ENCODE measurements at regions not wholly inside any gene's neighbourhood (a gene's known extent, or its start where the extent isn't known, plus 50 kb on each side); places are given as distances from the start of the nearest gene placed in this dataset.
A peak's percentile ranks its signal among the peaks of the same experiment; 100 is the strongest.
"Not testable (repeated sequence)": the region's sequence is repeated elsewhere in the genome, so short reads cannot be mapped to it uniquely, and the experiment has no call there.

DNA sequence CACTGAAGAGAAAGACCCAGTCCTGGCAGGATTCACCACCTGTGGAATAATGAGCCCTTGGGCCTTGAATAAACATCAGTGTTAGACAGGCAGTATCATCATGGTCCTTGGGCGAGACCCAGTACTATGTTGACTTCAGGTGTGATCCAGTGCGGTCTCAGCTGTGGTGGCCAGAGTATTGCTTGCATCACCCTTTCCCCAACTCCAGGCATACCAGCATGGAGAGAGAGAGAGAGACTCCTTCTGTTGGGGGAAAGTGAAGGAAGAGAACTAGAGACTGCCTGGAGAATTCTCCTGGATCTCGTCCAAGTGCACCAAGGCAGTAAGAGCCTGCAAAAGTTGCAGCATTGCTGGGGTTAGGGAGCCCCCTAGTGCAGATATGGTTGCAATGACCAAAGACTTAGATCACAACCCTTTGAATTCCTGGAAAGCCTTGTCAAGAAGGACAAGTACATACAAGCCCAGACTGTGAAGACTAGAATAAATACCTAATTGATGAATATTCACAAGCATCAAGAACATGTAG lies 61.1 kb upstream of the VAMP7 start:
- DNase-seq = peak; percentile 10

DNA sequence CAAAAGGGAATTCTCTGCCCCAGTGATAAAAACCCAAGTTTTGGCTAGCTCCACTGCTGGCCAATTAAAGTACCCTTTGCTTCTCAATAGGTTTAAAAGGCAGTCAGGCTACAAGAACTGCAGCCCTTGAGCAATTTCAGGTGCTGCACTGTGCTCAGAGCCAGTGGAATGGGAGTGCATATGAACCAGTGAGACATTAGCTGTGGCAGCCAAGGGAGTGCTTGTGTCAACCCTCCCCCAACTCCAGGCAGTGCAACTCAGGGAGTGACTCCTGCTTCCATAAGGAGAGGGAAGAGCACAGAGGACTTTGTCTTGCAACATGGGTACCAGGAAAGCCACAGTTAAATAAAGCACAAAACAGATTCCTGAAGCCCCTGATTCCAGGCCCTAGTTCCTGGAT lies 61.6 kb upstream of the VAMP7 start:
- no peak for DNase-seq

DNA sequence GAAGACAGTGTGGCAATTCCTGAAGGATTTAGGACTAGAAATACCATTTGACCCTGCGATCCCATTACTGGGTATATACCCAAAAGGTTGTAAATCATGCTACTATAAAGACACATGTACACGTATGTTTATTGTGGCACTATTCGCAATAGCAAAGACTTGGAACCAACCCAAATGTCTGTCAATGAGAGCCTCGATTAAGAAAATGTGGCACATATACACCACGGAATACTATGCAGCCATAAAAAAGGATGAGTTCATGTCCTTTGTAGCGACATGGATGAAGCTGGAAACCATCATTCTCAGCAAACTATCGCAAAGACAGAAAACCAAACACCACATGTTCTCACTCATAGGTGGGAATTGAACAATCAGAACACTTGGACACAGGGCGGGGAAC lies 66.8 kb upstream of the VAMP7 start:
- DNase-seq = not testable (repeated sequence)

DNA sequence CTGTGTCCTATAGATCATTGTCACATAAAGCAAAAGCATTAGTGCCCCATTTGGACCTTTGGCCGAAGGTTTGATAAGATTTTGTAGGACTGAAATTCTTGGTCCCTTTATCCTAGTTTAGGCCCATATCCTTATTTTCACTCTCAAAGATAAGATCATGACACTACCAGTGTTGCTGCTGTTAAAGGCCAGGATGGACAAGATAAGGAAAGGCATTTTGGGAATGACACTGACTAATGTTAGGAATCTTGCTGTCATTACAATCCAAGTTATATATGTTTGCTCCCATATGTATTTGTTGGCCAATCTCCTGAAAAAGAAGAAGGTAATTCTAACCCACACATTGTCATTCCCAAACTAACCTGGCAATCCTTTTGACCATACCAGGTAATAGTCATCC lies 101.3 kb upstream of the VAMP7 start:
- DNase-seq = no peak

DNA sequence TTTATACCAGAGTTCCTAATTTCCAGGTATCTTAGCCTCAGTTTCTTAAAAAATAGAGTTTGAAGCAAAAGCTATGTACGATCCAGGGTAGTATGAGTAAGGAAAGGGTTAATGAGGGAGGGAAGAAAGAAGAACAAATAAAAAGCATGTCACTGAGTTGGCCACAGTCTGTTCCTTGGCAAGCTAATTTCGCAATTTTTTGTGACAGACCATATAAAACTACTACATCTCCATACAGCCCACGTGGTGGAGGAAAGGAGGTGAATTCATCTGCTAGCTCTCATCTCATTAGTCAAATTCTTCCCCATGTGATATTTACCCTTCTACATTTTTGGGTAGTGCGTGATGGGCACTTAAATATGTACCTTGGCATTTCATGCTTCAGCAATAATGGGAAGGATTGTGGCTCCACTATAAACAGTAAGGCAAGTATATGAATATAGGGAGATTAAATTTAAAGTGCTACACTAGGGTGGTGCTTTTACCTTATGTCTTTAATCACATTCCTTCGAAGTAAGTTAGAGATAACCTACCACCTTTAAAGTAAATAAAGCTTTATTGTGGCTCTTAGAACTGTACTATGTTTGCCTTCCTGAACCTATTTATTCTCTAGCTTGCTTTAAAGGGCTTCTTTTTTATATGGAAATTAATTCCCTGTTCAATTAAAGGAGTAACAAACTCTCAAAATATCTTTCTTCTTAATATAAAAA lies 102.1 kb upstream of the VAMP7 start:
- no peak for DNase-seq

DNA sequence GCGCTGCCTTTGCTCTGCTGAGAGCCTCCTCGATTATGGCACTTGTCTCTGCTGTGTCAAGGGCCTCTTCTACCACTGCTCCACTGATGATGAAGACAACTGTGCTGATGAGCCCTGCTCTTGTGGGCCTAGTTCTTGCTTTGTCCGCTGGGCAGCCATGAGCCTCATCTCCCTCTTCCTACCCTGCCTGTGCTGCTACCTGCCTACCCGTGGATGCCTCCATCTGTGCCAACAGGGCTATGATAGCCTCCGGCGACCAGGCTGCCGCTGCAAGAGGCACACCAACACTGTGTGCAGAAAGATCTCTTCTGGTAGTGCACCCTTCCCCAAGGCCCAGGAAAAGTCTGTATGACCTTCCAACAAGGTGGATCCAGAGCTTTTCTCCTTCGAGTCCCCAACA lies 106.8 kb upstream of the VAMP7 start:
- DNase-seq = no peak

DNA sequence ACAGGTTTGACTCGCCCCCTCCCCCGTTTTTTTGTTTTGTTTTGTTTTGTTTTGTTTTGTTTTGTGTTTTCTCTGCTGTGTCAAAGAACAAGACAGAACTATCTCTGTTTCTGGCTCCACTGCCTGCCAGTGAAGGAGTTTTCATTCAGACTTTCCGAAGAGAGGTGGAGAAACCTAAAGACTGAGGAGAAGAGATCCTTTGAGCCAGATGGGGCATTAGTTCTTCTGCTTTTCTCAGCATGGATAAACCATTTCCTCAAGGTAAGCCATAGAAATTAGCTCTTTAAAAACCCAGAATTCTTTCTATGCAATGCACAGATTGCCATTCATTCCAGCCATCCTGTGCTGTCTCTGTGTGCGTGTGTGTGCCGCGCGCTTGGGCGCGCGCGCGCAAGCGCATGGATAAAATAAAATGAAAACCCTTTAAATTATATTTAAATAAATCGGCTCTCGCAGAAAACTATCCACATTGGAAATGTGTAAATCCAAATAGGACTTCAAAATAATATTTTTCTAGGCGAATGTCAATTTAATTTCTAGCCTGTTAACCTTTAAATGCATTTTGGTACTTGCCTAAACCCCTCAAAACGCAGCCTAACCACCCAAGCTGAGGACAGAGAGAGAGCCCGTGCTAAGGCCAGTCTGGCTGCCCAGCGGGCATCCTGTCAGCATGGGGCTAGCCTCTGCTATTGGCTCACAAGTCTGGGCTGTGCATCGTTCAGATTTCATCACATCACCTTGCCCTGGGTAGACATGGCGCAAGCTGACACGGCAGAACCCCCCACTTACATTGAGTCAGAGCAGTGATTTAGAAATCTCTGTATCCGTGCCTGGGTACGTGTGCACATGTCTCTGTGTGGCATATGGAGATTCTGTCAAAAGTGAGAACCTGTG lies 113.0 kb upstream of the VAMP7 start:
- DNase-seq = no peak

DNA sequence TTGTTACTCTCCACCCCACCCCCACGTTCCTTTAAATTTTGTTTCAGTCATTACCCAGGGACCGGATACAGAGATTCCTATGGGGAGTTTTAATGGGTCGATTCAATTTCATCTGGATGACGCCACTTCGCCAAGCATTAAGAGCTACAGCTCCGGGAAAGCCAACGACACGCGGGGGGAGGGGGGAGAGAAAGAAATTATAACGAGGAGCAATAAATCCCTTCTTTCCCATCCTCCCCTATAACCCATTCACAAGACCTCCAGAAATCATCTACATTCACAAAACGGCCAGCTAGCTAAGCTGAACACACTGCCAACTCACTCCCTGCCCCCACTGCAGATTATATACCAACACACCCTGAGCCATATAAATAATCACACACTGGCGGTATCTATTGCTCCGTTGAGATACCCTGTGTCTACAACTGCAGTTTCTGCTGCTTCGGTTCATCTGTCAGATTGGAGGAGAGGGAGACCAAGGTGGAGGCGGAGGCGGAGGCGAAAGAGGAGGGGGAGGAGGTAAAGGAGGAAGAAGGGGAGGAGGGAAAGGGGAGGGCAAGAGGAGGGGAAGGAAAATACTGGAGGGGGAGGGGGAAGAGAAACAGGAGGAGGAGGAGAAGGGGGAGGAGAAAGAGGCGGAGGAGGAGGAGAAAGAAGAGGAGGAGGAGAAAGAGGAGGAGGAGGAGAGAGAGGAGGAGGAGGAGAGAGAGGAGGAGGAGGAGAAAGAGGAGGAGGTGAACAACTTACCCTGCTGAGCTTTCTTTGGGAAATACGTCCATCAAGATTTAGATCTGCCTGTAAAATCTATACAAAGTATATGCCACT lies 113.9 kb upstream of the VAMP7 start:
- DNase-seq = no peak

DNA sequence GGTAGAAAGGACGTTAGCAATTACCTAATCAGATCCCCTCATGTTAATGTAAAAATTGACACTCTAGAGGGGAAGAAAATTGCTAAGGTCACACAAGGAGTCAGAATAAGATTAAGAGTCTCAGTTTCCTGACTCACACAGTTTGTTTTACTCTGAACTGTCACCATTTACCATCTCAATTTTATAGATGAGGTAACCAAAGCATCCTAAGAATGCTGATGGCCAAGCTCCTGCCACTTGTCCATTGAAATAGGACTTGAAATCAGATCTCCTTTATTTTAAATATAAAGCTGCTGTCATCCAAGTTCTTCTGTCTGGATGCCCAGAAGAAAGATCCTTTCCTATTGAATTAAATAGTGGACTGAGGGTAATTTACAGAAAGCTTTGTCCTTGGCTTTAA lies 114.8 kb upstream of the VAMP7 start:
- DNase-seq = no peak

DNA sequence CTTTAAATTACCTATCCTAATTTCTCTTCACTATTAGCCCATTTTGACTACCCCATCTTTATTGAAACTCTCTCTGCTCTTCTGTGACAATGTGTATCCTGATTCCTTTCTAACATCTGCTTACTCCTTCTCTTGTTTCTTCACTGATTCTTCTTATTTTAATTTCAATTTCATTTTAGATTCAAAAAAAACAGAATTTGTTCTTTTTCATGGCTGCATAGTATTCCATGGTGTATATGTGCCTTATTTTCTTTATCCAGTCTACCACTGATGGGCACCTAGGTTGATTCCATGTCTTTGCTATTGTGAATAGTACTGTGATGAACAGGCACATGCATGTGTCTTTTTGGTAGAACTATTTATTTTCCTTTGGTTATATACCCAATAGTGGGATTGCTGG lies 120.0 kb upstream of the VAMP7 start:
- no peak for DNase-seq

DNA sequence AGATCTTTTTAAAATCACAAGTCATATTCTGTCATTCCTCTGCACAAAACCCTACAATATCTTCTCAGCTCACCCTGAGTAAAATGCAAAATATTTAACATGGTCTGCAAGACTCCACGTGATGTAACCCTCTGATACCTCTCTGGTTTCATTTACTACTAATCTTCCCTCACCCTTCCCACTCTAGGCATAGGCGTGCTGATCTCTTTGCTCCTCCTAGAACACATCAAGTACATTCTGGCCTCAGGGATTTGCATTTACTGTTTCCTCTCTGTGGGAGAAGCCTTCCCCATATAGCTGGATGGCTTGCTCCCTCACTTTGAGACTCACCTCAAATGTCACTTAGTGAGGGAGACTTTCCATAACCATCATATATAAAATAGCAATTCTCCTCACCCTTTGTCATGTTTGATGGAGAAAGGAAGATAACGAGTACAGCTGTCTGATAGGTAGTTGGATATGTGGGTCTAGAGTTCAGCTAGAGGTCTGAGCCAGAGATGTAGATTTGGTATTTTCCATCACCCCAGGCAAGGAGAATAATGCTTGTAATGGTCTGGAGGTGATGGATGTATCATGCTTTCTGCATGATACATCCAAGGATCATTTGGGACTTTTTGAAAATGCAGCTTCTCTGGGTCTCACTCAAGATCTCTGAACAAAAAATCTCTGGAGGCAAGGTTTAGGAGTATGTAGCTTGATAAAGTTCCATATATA lies 123.9 kb upstream of the VAMP7 start:
- DNase-seq = no peak

DNA sequence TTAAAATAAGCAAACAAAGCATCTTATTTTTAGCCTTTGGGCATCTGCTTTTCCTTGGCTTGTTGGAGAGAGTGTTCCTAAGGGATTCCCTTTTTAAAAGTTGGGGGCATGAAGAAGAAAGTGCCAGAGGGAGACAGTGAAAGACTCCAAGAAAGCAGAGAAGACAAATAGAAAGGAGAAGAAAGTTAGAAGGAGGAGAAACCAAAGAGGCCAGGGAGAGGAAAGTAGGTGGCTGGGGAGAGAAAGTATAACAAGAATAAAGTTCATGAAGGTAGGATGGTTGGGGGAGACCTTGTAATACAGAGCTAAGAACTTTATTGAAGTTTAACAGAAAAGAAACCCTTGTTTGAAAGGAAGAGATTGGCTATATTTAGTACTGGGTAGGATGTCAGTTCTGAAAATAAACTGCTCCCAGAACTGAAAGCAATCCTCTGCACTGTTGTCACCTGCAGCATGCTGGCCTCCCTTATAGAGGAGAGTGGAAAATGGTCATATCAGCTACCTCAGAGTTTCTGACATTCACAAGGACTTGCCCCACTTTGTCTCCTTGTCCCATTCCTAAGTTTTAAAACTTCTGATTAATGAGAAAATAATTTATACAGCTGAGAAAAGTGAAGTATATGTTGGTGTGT lies 125.3 kb upstream of the VAMP7 start:
- DNase-seq = no peak

DNA sequence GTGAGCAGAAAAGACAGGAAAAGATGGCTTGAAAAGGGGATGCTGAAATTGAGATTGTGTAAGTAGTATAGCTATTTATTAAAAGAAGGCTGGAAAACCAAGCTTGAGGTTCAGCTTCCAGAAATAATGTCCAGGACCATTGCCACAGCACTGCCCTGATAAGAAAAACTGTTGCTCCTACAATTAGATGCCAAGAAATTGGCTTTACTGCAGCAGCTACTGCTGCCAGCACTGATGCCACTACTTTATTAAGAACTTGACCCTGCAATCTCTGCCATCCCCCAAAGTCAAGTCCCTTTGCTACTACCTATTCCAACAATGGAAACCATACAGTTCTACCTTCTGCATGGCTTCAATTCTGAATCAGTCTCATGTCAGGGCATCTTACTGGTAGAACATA lies 130.0 kb upstream of the VAMP7 start:
- DNase-seq = no peak

DNA sequence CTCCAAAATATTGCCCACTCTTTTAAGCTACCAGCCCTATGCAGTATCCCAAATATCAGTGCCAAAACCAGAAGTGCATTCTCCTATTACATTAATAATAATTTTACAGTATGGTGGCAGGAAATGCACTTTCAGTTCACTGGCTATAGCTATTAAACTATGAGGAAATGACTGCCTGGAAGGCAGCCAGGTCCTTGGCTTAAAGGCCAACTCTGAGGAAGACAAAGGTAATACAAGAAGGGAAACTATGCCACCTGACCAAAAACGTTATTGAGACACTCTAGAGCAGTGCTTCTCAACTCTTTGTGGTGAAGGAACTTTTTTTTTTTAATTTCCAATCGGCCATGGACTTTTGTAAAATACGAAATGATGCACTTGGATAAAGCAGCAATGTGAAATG lies 133.6 kb upstream of the VAMP7 start:
- DNase-seq = no peak

DNA sequence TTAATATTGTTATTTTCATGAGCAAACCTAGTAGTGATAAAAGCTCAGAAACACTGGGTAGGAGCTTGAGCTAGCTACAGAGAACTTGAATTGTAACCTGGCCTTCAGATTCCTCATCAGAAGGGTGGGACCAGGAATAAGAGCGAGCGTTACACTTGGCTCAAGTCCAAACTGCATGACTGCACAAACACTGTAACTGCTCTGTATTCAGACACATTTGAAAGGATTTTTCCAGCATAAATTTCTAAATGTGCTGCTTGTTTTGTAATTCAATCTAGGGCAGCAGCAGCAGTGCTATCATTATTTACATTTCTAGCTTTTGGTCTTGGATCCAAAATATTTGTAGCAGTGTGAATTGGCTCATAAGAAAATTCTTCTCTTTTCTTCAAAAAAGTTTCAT lies 133.0 kb upstream of the TMLHE start:
- no peak for DNase-seq

DNA sequence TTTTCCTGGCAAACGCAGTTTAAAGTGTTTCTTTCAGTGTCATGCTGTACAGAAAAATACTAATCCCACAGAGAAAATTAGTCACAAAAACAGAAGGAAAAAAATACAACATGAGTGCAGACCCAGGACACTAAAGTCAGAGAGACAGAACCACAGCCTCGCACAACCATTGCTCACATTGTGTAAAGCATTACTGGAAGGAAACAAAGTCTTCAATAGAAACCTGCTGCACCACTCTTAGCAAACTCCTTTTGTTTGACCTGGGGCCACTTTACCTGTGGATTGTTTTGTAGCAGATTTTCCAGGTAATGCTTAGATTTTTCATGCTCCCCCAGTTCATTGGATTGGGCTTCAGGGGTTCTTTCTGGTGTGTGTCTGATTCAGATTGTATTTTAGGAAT lies 131.8 kb upstream of the TMLHE start:
- DNase-seq = no peak

DNA sequence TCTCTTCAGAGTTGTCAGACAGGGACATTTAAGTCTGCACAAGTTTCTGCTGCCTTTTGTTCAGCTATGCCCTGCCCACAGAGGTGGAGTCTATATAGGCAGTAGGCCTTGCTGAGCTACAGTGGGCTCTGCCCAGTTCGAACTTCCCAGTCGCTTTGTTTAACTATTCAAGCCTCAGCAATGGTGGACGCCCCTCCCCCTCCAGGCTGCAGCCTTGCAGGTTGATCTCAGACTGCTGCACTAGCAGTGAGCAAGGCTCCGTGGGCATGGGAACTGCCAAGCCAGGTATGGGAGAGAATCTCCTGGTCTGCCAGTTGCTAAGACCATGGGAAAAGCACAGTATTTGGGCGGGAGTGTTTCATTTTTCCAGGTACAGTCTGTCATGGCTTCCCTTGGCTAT lies 115.6 kb upstream of the TMLHE start:
- DNase-seq = not testable (repeated sequence)

DNA sequence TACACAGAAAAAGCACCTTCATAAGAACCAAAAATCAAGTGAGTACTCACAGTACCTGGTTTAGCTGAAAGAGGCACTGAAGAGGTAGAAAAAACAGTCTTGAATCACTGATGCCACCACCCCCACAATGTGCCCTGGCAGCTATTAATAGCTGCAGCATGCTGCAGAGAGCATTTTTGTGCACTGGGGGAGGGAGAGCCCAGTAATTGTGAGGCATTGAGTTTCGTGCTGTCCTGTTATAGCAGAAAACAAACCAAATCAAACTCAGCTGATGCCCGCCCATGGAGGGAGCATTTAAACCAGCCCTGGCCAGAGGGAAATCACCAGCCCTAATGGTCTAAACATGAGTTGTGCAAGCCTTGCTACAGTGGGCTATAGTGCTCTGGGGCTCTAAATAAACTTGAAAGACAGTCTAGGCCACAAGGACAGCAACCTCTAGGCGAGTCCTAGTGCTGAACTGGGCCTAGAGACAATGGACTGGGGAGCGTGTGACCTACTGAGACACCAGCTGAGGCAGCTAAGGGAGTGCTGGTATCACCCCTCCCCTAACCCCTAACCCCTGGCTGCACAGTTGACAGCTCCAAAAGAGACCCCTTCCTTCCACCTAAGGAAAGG lies 106.3 kb upstream of the TMLHE start:
- DNase-seq = no peak

DNA sequence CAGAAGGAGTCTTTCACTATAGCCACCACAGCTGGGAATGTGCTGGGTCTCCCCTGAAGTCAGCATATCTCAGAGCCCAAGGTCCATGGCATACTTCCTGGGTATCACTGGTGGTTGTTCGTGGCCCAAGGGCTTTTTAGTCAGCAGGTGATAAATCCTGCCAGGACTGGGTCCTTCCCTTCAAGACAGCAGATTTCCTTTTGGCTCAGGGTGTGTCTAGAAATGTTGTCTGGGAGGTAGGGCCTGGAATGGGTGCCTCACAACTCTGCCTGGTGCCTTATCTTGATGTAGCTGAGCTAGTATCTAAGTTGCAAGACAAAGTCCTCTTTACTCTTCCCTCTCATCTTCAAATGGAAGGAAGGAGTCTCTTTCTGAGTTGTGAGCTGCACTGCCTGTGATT lies 102.4 kb upstream of the TMLHE start:
- no peak for DNase-seq

DNA sequence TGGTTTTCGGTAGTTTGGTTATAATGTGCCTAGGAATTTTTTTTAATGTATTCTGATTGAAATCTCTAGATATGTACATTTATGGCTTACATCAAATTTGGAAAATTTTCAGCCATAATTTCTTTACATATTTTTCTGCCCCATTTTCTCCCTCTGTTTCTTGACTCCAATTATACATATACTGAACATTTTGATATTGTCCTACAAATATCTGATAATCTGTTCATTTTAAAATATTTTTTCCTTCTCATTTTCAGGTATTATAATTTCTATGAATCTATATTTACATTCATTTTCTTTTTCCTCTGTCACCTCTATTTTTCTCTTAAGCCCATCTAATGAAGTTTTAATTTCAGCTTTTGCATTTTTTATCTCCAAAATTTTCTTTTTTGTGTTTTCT lies 82.7 kb upstream of the TMLHE start:
- no peak for DNase-seq

DNA sequence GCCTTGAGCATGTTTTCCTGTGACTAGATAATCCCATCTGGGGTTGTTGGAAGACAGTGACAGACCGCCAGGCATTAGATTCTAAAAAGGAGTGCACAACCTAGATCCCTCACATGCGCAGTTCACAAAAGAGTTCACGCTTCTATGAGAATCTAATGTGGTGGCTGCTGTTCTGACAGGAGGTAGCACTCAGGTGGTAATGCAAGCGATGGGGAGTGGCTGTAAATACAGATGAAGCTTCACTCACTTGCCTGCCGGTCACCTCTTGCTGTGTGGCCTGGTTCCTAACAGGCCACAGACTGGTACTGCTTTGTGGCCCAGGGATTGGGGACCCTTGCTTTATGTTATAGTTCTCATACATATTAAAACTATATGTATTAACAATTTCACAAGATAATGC lies 81.9 kb upstream of the TMLHE start:
- no peak for DNase-seq

DNA sequence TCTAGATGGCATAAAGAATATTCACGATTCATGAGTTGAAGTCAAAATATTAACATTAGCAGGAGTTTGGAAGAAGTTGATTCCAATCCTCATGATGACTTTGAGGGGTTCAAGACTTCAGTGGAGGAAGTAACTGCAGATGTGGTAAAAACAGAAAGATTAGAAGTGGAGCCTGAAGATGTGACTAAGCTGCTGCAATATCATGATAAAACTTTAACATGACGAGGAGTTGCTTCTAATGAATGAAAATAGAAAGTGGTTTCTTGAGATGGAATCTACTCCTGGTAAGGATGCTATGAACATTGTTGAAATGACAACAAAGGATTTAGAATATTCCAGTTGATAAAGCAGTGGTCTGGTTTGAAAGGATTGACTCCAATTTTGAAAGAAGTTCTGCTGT lies 70.1 kb upstream of the TMLHE start:
- no peak for DNase-seq
